SK-N-SH (cell line): ENCODE measurements at regions not wholly inside any gene's neighbourhood (a gene's known extent, or its start where the extent isn't known, plus 50 kb on each side); places are given as distances from the start of the nearest gene placed in this dataset.

Source experiments
- CTCF ChIA-PET: fragments of 300-600, 350-600 bp; formaldehyde crosslinking; extraction: SDS; loops from one replicate; lab custom pipeline; 2021; lab: Yijun Ruan, JAX
- POLR2A ChIA-PET: fragments of 350-600 bp; sonication (Branson Sonifier 250); formaldehyde crosslinking; extraction: SDS; loops from one replicate; lab custom pipeline; 2020; ENCODE audit warnings: antibody characterized with exemption, inconsistent platforms; lab: Yijun Ruan, JAX
- DNase-seq: peaks from one replicate; pipeline ENCODE4 v3.0.0; 2012
- H2AFZ ChIP-seq: fragments of 200-600 bp; sonication (generic); 2 replicates; pipeline ENCODE4 v1.8.1; 2016; ENCODE audit warnings: antibody characterized with exemption, mild to moderate bottlenecking, low read depth
- H3F3A ChIP-seq: fragments of 200-600 bp; sonication (generic); replicated peaks from 2 replicates; pipeline ENCODE3; 2016; ENCODE audit warnings: antibody characterized with exemption, mild to moderate bottlenecking; ENCODE audit not compliant: insufficient read depth
- H3K27ac ChIP-seq, 2 experiments: fragments of 200-500 bp in 1 of 2; fragments of 200-600 bp in 1 of 2; sonication (Bioruptor generic) in 1 of 2; sonication (generic), shearing (Covaris generic) in 1 of 2; 2 replicates each; pipeline versions ENCODE4 v1.5.1 to v1.6.1; 2014 to 2016; ENCODE audit warnings: low read depth in 2 of 2, inconsistent platforms in 1 of 2, low read length in 1 of 2, mild to moderate bottlenecking in 1 of 2, mixed read lengths in 1 of 2
- H3K27me3 ChIP-seq: fragments of 200-600 bp; sonication (generic), shearing (Covaris generic); 2 replicates; pipeline ENCODE4 v1.6.1; 2016; ENCODE audit warnings: mixed run types; ENCODE audit not compliant: insufficient read depth
- H3K36me3 ChIP-seq, 2 experiments: fragments of 200-500 bp in 1 of 2; fragments of 200-600 bp in 1 of 2; sonication (Bioruptor generic) in 1 of 2; sonication (generic) in 1 of 2; replicated peaks in 1 of 2; 2 replicates each; pipeline versions ENCODE3 to v1.5.1; 2014 to 2016; ENCODE audit warnings: low read length in 1 of 2, mild to moderate bottlenecking in 1 of 2; ENCODE audit not compliant: insufficient read depth in 2 of 2, control insufficient read depth in 1 of 2
- H3K4me1 ChIP-seq, 2 experiments: fragments of 200-500 bp in 1 of 2; fragments of 200-600 bp in 1 of 2; sonication (Bioruptor generic) in 1 of 2; sonication (generic), shearing (Covaris generic) in 1 of 2; 2 replicates each; pipeline versions ENCODE4 v1.5.1 to v1.6.1; 2014 to 2016; ENCODE audit warnings: low read depth in 1 of 2, low read length in 1 of 2, mixed run types in 1 of 2; ENCODE audit not compliant: insufficient read depth in 2 of 2, control insufficient read depth in 1 of 2
- H3K4me2 ChIP-seq: fragments of 200-600 bp; sonication (generic), shearing (Covaris generic); 2 replicates; pipeline ENCODE4 v1.6.1; 2017; ENCODE audit warnings: mixed run types
- H3K4me3 ChIP-seq, 2 experiments: fragments of 200-500 bp in 1 of 2; fragments of 200-600 bp in 1 of 2; sonication (Bioruptor generic) in 1 of 2; sonication (generic), shearing (Covaris generic) in 1 of 2; 2 replicates each; pipeline versions ENCODE4 v1.5.1 to v1.8.1; 2014 to 2016; ENCODE audit warnings: low read depth in 2 of 2, inconsistent platforms in 1 of 2, low read length in 1 of 2, mild to moderate bottlenecking in 1 of 2, mixed read lengths in 1 of 2, moderate library complexity in 1 of 2
- H3K79me2 ChIP-seq: fragments of 200-600 bp; sonication (generic); 2 replicates; pipeline ENCODE4 v1.8.1; 2017; ENCODE audit warnings: mild to moderate bottlenecking; ENCODE audit not compliant: insufficient read depth
- H3K9ac ChIP-seq: fragments of 200-600 bp; sonication (generic); 2 replicates; pipeline ENCODE4 v1.6.1; 2017; ENCODE audit warnings: mixed run types
- H3K9me2 ChIP-seq: fragments of 200-600 bp; sonication (generic); 2 replicates; pipeline ENCODE4 v1.6.1; 2017; ENCODE audit warnings: mixed run types
- H3K9me3 ChIP-seq: fragments of 200-600 bp; sonication (generic); 2 replicates; pipeline ENCODE4 v1.6.1; 2017; ENCODE audit warnings: mixed run types, mild to moderate bottlenecking, moderate library complexity
- H4K20me1 ChIP-seq: fragments of 200-600 bp; sonication (generic); 2 replicates; pipeline ENCODE4 v1.6.1; 2017; ENCODE audit warnings: mild to moderate bottlenecking, mixed run types; ENCODE audit not compliant: insufficient read depth
- CTCF ChIP-seq: fragments of 200-600 bp; sonication (generic); IDR thresholded peaks from 2 replicates; pipeline ENCODE4 v1.6.1; 2017; ENCODE audit warnings: antibody characterized with exemption, mild to moderate bottlenecking, moderate library complexity
- ELF1 ChIP-seq: IDR thresholded peaks from 2 replicates; pipeline ENCODE4 v1.4.0; 2012
- FOXM1 ChIP-seq: IDR thresholded peaks from 2 replicates; pipeline ENCODE4 v1.4.0; 2012; ENCODE audit warnings: low read depth, mild to moderate bottlenecking
- GABPA ChIP-seq: IDR thresholded peaks from 2 replicates; pipeline ENCODE4 v1.4.0; 2012; ENCODE audit warnings: low read depth, mild to moderate bottlenecking
- IRF3 ChIP-seq: fragments of 150-350 bp; IDR thresholded peaks from 2 replicates; pipeline ENCODE4 v1.6.1; 2016; ENCODE audit warnings: mild to moderate bottlenecking, low read depth, low read length
- MAX ChIP-seq: IDR thresholded peaks from 2 replicates; pipeline ENCODE4 v1.4.0; 2012; ENCODE audit warnings: low read depth
- MXI1 ChIP-seq: IDR thresholded peaks from 2 replicates; pipeline ENCODE4 v1.6.1; 2012; ENCODE audit warnings: mild to moderate bottlenecking, low read depth, low read length, improper control_type of control experiment
- NFIC ChIP-seq: IDR thresholded peaks from 2 replicates; pipeline ENCODE4 v1.4.0; 2012; ENCODE audit warnings: borderline replicate concordance
- NRF1 ChIP-seq: IDR thresholded peaks from 2 replicates; pipeline ENCODE4 v1.6.1; 2012; ENCODE audit warnings: low read depth, mild to moderate bottlenecking, low read length
- PBX3 ChIP-seq: IDR thresholded peaks from 2 replicates; pipeline ENCODE4; 2012
- REST ChIP-seq: IDR thresholded peaks from 2 replicates; pipeline ENCODE4 v1.6.1; 2012; ENCODE audit warnings: mild to moderate bottlenecking, low read depth, low read length, moderate library complexity
- RXRA ChIP-seq: IDR thresholded peaks from 2 replicates; pipeline ENCODE4 v1.4.0; 2012; ENCODE audit warnings: low read depth, mild to moderate bottlenecking, borderline replicate concordance
- SIN3A ChIP-seq: IDR thresholded peaks from 2 replicates; pipeline ENCODE4 v1.6.1; 2012; ENCODE audit warnings: low read depth, mild to moderate bottlenecking, low read length, moderate library complexity, borderline replicate concordance
- TAF1 ChIP-seq: IDR thresholded peaks from 2 replicates; pipeline ENCODE4 v1.6.1; 2012; ENCODE audit warnings: low read depth, mild to moderate bottlenecking, low read length, moderate library complexity, borderline replicate concordance
- TCF12 ChIP-seq: IDR thresholded peaks from 2 replicates; pipeline ENCODE4 v1.4.0; 2012
- TEAD4 ChIP-seq: IDR thresholded peaks from 2 replicates; pipeline ENCODE4 v1.4.0; 2012; ENCODE audit warnings: mild to moderate bottlenecking, borderline replicate concordance; ENCODE audit not compliant: insufficient read depth
- USF1 ChIP-seq: IDR thresholded peaks from 2 replicates; pipeline ENCODE4 v1.4.0; 2012; ENCODE audit warnings: low read depth, borderline replicate concordance
- USF2 ChIP-seq: fragments of 150-350 bp; IDR thresholded peaks from 2 replicates; pipeline ENCODE4 v1.6.1; 2017; ENCODE audit warnings: antibody characterized with exemption, low read length, low read depth, borderline replicate concordance
- WGBS: methylation state at CpG from one replicate; pipeline ENCODE4 v1.1.6; 2017; ENCODE audit warnings: low lambda C conversion rate; 5-methylcytosine and 5-hydroxymethylcytosine counted together

GRCh38 chr17:5986644-5987043 is 83.5 kb upstream of the WSCD1 start:
- DNase-seq = no peak
- Histone ChIP-seq H3K4me1 (no peaks in the 10 kb centered on the region), H3K27ac (no peak overlapping the region), H4K20me1 (no peaks in the 10 kb centered on the region), H3K9me3 (no peaks in the 10 kb centered on the region), H3K4me3 (no peak overlapping the region), H3K27me3 (no peaks in the 10 kb centered on the region; the same call in 1 of the 2 replicates), H3F3A (no peaks in the 10 kb centered on the region), H3K79me2 (no peaks in the 10 kb centered on the region), H3K9me2 (no peaks in the 10 kb centered on the region), H3K9ac (no peak overlapping the region), H3K4me2 (no peak overlapping the region), H3K36me3 (no peaks in the 10 kb centered on the region), H2AFZ (no peak overlapping the region)
- 3% methylated on average over 2 of the region's 2 CpGs for WGBS
- ChIA-PET POLR2A (no interaction called here), CTCF (no interaction called here)
- TF ChIP-seq TCF12 = no peak
- no peak for TF ChIP-seq TAF1
- TF ChIP-seq TEAD4 = no peak
- TF ChIP-seq FOXM1 = no peak

GRCh38 chr17:6000426-6000825 is 69.8 kb upstream of the WSCD1 start:
- no peaks in the 10 kb centered on the region for H3K9me3 ChIP-seq
- ChIA-PET CTCF (no interaction called here), POLR2A (no interaction called here)
- no peak overlapping the region for H3K9ac ChIP-seq
- H3K4me2 ChIP-seq = no peak overlapping the region
- no peaks in the 10 kb centered on the region for H3K79me2 ChIP-seq
- no peak overlapping the region for H3K27ac ChIP-seq
- H4K20me1 ChIP-seq = no peaks in the 10 kb centered on the region
- H3K9me2 ChIP-seq = no peaks in the 10 kb centered on the region
- H3K27me3 ChIP-seq = no peaks in the 10 kb centered on the region
- H3K4me1 ChIP-seq = no peaks in the 10 kb centered on the region
- H2AFZ ChIP-seq = no peak overlapping the region
- H3K4me3 ChIP-seq = no peak overlapping the region
- no peaks in the 10 kb centered on the region for H3K36me3 ChIP-seq
- DNase-seq = no peak
- H3F3A ChIP-seq = no peaks in the 10 kb centered on the region
- WGBS = 8% methylated on average over 4 of the region's 4 CpGs
- no peak for TF ChIP-seq TAF1
- no peak for TF ChIP-seq NRF1
- TF ChIP-seq CTCF = no peak
- no peak for TF ChIP-seq TCF12
- TF ChIP-seq ELF1 = no peak
- TF ChIP-seq FOXM1 = no peak
- no peak for TF ChIP-seq RXRA
- TF ChIP-seq REST = no peak
- TF ChIP-seq PBX3 = no peak
- no peak for TF ChIP-seq IRF3
- no peak for TF ChIP-seq MXI1
- no peak for TF ChIP-seq SIN3A
- TF ChIP-seq USF1 = no peak
- TF ChIP-seq NFIC = no peak
- no peak for TF ChIP-seq MAX
- TF ChIP-seq GABPA = no peak
- TF ChIP-seq USF2 = no peak
